ENCODE measurements at regions not wholly inside any gene's neighbourhood (a gene's known extent, or its start where the extent isn't known, plus 50 kb on each side); places are given as distances from the start of the nearest gene placed in this dataset.
"Not testable (repeated sequence)": the region's sequence is repeated elsewhere in the genome, so short reads cannot be mapped to it uniquely, and the experiment has no call there.

DNA sequence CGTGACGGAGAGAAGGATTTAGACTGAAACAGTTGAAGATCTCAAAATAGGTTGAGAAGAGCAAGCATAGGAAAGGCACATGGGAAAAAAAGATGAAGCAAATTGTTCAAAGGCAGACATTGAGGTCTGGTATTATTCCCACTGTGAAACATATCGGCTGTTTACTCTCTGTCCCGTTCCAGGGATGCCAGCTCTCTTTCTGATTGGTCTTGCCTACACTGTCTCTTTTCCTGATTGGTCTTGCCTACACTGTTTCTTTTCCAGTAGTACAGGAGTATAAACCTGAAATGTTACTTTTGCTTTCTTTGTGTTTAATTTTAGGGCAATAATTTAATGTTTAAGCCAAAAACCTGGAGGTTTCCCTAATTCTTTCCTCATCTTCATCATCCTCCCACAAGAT, 226.5 kb upstream of the MCHR2 start:
- no peak for DNase-seq

DNA sequence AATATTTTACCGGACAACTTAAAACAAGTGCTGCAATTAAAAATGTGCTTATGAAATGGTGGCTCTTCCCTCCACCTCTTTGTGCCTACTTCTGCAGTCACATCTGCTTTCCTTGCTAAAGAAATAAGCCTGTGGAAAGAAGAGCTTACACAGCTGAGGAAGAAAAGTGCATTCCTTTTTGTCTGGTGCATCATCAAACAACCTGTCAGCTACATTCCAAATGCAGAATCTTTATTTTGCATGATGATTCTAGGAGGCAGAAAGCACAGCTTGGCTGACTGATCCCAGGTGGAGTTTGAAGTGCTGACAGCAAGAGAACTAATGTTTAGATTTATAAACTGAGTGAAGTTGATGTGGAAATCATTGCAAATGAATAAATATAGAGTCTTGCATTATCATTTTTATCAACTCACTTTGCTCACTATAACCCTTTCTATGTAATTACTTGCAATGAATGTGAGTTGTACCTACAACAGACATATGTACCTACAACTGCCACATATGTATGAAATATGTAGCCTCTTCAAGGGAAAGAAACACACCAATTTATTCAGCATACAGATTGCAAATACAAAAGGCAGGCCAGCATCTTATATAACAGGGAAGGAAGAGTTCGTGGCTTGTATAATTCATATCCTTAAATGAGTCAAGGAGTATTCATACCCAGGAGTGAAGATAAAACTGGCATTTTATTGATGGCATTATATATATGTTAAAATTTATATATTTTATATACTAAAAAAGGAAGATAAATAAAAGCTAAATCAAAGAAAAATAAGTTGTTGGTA, 223.4 kb upstream of the MCHR2 start:
- no peak for DNase-seq

DNA sequence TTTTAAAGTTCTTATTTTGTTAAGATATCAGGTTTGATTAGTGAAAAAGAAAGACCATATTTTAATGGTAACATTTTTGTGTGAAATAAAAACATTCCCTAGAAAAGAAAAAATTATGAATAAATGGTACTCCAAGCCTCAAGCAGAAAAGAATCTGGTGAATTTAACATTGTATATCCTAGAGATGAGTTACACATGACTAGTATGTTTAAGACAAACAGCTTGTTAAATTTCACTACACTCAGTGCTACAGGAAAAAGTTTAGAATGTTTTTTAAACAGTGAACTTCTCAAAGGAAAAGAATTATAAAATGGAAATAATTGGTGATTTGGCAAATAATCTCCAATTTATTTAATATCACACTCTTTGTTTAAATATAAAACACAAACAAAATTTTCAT, 222.7 kb upstream of the MCHR2 start:
- DNase-seq = no peak

DNA sequence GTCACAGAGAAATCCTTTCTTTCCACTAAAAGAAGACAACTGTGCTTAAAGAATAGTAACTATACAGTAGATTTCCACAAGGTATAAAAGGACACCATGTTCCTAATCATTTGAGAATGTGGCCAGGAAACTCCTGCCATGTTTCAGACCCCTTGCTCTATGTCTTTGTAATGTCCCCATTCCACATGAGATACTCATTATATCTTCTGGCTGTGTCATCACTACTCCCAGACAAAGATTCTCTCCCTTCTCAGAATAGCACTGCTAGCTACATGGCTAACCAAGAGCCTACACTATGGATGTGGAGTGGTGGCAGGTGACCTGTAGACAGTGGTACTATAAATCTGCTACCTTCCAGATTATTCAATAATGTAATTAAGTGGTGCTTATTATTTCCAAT, 218.1 kb upstream of the MCHR2 start:
- DNase-seq = no peak

DNA sequence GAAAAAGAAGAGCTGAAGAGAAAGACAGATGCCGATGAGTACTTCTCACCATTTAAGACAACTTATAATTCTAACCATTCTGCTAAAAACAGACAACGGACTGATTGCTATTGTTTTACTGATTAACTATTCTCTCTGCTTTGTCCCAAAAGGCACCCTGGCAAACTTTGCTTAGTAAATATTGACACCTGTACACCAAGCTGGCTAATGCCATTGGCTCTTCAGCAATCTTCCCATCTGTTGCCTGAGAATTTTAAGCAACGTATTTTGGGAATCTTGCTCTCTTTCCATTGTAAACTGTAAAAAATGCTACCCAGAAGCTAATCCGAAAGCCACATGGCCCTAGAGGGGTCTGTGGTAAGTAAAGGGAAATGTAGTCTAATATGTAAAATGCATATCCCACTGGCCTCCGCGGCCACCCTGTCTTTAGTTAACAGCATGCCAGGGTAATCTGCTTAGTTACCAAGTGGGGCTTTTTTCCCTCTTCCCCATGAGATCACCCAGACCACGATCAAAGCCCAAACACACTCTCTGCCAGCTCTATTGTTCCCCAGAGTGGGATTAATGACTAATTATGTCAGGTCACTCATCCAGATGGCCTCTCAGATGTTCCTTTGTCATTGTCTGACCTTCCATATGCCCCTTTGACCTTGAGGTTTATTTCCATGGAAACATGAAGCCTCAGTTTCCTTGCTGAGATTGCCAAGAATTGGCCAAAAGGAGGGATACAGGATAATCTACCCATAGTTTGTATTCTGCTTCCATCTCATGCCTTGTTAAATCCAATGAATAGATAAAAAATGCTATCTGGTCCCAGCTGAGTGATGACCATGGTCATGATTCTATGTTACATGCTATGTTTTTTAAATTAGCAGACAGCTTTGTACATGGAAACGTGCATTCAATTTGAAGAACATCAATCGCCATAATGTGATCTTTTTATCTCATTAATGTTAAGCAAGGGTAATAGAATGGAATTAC, 216.4 kb upstream of the MCHR2 start:
- no peak for DNase-seq

DNA sequence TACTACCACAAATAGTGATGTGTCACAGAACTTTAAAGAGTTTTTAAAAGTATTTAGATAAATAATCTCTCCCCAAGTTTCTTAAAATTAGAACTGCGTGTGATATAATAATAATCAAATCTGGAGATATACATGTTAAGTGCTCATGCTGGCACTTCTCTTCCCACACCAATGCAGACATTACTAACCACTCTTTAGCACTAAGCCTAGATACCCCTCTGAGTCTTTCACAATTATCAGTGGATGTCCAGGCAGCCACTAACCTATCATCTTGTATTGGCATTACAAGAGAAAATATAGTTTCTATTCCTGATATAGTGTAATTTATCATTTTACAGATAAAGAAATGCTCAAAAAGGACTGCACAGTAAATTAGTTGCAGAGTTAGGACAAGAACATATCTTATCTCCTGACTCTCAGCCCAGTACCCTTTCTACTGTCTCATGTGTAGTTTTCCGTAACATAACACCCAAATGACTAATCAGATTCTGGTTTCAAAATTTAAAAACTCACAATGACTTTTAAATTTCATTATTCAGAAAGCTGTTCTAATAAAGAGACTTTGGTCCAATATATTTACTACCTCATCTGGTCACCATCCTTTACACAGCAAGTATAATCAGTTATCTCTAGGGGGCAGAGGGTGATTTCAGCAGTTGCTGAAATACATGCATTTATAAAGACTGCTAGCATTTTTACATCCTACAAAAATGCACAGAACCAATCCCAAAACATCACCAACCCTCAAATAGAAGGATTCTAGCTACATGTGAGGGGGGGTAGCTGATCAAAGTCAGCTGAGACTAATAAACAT, 215.5 kb upstream of the MCHR2 start:
- DNase-seq = no peak

DNA sequence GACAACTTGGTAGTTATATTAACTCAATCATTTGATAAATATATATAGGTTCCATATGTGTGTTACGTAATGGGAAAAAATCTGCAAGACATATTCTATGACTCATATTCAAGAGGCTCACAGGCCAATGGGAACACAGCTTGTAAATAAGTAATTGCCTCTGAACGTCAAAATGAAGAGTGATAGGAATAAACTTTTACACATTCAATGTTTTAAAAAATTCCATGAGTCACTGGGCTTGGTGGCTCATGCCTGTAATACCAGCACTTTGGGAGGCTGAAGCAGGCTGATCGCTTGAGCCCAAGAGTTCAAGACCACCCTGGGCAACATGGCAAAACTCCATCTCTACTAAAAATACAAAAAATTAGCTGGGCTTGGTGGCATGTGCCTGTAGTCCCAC, 209.4 kb upstream of the MCHR2 start:
- no peak for DNase-seq

DNA sequence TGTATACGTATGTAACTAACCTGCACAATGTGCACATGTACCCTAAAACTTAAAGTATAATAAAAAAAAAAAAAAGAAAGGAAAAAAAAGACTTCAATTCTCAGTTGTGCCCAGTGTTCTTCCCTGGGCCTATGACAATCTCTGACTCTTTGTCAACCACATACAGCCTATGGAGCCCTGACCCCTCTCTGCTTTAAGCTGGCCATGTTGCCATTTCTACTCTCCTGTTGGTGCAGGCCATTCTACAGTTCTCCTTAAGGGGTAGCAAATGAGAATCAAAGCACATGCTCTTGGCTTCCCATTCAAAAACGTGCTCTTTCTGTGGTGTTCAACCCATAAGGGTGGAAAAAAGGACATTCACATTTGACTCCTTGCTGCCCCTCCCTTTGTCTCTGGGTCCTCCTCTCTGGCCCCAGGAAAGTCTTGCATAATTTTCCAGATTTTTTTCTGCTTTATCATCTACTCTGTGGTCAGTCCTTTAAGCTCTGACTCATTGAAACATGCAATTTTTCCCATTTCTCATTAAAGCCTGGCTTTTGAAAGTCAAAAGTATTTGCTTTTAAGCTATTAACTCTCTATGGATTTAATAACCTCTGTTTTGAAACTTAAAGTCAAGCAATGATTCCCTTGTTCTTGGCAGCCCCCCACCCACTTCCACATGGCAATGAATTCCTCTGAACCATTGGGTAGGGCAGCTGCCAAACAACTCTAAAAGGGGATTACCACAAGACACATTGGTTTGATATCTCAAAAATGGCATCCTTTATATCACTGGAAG, 208.6 kb upstream of the MCHR2 start:
- no peak for DNase-seq

DNA sequence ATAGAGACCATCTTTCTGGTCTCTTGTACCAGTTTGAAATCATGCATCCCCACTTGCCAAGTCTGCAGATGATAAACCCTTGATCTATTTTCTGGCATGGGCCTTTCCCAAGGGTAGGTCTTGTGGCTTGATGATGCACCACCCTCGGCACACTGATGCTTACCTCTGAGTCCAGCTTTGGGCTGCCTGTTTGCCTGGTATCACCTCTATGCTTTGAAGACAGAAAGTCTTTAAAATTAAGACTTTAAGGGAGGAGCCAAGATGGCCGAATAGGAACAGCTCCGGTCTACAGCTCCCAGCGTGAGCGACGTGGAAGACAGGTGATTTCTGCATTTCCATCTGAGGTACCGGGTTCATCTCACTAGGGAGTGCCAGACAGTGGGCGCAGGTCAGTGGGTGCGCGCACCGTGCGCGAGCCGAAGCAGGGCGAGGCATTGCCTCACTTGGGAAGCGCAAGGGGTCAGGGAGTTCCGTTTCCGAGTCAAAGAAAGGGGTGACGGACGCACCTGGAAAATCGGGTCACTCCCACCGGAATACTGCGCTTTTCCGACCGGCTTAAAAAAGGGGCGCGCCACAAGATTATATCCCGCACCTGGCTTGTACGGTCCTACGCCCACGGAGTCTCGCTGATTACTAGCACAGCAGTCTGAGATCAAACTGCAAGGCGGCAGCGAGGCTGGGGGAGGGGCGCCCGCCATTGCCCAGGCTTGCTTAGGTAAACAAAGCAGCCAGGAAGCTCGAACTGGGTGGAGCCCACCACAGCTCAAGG, 202.4 kb upstream of the MCHR2 start:
- not testable (repeated sequence) for DNase-seq

DNA sequence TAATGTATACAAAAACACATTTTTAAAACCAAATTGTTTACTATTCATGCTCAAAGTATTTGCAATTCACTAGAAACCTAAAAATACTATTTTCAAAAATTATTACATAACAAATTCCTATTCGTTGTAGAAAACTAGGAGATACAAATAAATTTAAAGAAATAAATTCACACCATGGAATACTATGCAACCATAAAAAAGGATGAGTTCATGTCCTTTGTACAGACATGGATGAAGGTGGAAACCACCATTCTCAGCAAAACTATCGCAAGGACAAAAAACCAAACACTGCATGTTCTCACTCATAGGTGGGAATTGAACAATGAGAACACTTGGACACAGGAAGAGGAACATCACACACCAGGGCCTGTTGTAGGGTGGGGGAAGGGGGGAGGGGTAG, 201.2 kb upstream of the MCHR2 start:
- DNase-seq = not testable (repeated sequence)

DNA sequence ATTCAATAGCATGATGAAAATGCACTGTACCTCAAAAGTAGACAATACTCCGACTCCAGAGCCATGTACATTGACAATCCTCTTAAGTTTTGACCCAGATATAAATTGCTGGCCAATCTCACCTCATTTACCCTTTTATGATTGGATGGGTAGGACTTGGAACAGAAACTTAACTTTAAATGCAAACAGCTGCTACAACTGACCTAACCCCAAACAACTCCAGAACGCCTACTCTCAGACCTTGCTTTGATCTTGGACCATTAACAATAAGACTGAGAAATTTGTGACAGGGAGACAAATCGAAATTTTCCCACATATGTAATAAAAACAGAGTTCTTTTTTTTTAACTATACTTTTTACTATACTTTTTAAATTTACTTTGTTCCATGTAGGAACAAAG, 200.5 kb upstream of the MCHR2 start:
- DNase-seq = no peak

DNA sequence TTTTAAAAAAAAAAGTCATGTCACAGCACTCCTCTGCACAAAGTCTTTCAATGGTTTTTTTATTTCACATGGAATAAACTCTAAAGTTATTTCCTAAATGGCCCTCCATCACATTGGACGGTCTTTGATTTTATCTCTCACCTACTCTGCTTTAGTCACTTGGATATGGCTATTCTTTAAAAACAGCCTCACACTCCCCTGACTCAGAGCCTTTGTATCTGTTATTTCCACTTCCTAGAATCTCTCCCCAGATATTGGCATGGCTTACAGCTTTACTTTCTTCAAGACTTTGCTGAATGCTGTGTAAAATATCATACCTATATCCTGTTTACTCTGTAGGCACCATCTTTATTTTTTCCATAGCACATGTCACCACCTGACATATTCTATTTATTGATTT, 194.7 kb upstream of the MCHR2 start:
- no peak for DNase-seq

DNA sequence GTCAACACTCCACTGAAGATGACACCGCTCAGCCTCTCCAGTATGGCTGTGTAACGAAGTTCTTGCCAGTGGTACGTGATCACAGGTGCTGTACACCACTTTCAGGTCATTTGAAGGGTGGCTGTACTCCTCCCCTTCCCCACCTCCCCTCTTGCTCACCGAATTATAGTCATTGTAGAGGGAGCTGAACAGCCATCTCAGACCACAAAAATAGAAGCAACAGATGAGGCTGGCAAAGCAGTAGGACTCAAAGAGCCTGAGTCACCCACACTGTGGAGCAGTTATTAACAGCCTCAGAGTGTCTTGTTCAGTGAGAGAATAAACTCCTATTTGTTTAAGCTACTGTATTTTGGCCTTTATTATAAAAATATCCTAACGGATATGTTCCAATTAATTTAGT, 192.5 kb upstream of the MCHR2 start:
- DNase-seq = no peak

DNA sequence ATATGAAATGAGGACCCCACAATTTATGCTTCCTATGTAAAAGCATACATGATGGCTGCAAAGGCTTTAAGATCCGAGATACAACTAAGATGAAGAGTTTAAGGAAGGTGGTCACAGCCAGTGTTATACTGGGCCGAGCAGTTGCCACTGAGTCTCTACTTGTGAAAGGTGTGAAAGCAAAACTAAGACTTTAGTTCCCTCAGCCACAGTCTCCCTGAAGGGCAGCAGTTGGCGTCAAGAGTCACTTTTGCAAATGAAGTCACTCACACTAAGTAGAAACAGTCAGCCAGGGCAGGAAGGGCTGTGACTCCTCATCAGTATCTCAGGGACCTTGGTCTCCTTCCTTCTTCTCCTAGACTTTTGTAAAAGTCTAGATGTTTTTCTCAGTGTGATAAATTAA, 191.6 kb upstream of the MCHR2 start:
- no peak for DNase-seq

DNA sequence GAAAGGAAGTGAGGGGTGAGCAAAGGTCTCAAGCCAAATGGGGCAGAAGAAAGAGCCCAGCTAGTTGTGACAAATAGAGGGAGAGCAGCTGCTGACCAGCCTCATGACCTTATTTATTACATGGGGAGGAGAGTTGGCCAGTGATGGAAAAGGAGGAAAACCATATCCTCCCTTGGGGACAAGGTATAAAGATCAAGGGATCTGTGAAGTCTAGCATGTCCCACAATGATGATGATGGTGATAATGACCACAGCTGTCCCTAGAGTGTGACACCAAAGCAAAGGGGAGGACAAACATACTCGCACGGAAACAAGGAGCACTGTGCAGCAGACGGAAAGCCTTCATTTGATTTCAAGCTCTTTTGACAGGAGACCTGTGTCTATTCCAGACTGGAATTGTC, 190.4 kb upstream of the MCHR2 start:
- no peak for DNase-seq

DNA sequence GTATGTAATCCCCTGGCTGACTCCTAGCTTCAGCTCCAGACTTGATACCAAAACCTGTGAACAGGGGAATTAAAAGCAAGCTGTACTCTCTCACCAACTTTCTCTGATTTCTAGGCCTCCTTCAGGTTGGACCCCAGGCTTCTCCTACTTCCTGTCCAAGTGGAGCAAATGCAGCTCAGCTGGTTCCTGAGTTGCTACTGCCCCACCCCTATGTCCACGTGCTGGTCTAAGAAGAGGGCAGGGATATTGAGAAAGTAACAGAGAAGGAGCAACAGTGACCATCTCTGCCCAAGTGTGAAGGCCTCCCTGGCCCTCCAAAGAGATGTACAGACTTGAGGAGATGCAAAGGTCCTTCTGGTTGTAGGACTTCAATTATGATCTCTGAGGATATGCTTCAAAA, 188.3 kb upstream of the MCHR2 start:
- no peak for DNase-seq

DNA sequence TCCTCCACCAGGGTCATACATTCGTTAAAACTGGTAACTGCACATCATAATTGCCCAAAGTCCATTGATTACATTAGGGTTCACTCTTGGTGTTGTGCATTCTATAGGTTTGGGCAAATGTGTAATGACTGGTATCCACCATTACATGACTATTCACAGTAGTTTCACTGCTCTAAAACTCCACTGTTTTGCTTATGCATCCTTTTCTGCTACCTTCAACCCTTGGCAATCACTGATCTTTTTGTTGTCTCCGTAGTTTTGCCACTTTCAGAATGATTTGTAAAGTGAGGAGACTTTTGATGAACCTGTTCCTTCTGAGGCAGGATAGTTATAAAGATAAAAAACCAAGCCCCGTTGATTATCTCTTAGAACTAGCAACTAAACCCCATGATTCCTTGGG, 187.3 kb upstream of the MCHR2 start:
- no peak for DNase-seq

DNA sequence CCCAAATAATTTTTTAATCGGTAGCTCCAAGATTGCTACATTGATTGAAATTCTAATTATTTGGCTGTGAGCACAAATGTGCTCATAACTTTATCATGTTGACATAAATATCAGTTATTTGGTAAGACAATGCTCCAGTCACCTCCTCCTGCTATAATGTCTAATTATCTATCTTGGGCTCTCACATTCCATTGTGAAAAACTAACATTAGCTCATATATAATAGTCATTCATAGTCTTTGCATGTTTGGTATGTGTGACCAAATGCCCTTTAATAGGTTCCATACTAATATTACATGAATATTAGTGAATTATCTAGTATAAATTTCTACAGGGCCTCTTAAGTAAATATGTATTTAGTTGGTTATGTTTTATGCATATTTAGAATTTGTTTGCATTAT, 185.6 kb upstream of the MCHR2 start:
- no peak for DNase-seq

DNA sequence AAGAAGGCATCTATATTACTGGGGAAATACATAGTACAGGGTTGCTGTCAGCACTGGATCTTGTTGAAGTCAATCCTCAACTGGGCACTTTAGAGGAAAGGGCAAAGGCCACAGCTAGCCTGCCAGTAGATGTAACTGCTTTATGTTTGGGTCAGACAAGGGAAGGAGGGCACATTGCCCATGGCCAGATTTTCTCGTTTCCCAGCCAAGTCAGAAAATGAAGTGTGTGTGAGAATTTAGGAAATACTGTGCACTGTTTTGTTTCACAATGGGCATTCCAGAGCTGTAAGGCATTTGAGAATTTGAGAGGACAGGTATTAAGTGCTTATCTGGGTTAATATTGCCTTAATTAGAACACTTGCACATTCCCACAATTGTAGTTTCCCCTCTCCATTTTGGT, 183.9 kb upstream of the MCHR2 start:
- no peak for DNase-seq

DNA sequence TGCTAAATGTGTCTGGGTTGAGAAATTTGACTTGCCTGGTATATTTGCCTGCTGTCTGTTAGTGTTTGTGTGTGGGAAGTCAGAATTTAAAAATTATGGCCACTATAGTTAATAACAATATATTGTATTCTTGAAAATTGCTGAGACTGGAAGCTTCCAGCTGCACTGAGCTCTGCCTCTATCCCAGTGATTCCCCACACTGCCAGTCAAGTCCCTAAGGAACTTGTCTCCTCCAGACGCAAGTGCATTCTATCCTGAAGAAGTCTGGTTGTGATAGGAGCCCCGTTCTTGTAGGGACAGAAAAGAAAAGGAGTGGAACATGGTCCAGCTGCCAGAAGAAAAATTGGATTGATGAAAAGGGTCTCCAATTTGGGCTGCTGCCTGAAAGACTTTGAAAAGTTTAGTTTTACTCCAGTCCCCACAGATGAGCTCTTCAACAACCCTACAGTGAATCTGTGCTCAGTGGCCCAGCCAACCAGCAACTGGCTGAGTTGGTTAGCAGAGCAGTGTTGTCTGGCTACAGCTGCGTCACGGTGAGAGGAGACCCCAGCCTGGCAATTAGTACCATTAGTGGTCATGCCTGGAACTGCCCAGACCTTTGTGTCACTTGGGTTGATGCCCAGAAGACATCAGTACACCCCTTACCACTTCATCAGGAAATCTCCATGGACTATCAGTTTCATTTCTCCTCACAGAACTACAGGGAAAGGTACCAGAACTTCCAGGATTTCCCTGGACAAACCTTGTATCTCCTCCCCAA, 183.1 kb upstream of the MCHR2 start:
- no peak for DNase-seq

Data from right hindlimb (tissue), 1 donor.